Ovary (tissue), 3 donors: ENCODE measurements at regions not wholly inside any gene's neighbourhood (a gene's known extent, or its start where the extent isn't known, plus 50 kb on each side); places are given as distances from the start of the nearest gene placed in this dataset.

ENCODE experiments used
- EP300 ChIP-seq: sonication (generic); formaldehyde crosslinking; IDR thresholded peaks from one replicate; pipeline ENCODE4 v1.6.1; 2017; ENCODE audit warnings: antibody characterized with exemption
- POLR2A ChIP-seq: fragments of 450-650 bp; IDR thresholded peaks from one replicate; pipeline ENCODE4 v1.6.1; 2017; ENCODE audit warnings: antibody characterized with exemption, mild to moderate bottlenecking, moderate library complexity
- TF ChIP-seq, protein P1 (sequence below), 3 donors: fragments of 450-650 bp in 2 of 3; fragments of 200-600 bp in 1 of 3; IDR thresholded peaks; one replicate each; pipeline versions ENCODE4 v1.5.1 to v1.8.0; 2016 to 2022; ENCODE audit warnings: antibody characterized with exemption in 3 of 3, mild to moderate bottlenecking in 1 of 3
- donor health status: DM: no; HTN: no; CAD: no.

DNA sequence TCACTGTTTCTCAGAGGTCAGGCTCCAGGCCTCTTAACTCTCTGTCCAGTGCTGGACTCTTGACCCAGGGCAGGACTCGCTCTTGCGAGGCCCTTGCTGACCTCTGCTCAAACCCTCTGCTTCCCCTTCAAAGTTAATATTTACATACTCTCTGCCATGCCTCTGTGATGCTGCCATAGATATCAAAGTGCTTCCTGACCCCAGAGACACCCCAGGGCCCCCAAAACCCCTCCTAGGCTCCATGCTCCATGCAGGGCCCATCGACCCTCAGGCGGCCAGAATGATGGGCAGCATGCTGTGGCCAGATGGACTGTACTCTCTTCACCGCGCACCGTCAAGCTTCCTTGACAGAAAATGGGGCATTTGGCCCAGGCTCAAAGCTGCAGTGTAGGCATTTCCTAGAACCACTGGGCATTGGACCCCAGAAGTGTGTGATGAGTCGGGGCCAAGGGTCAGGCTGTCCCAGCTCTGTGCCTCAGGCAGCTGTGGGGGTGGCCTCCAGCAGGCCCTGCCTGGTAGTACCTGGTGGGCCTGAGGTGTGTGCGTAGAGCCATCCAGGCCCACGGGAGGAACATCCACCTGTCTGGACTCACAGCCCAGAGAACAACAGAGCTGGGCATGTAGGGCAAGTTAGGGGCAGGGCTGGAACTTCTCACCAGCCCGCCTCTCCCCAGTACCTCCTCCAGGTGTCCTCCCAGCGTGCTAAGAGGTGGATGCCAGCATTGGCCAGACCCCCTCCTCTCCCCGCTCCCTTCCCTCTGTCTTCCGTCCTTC, 142.8 kb downstream of the VEGFA start:
- TF ChIP-seq, protein P1, sequence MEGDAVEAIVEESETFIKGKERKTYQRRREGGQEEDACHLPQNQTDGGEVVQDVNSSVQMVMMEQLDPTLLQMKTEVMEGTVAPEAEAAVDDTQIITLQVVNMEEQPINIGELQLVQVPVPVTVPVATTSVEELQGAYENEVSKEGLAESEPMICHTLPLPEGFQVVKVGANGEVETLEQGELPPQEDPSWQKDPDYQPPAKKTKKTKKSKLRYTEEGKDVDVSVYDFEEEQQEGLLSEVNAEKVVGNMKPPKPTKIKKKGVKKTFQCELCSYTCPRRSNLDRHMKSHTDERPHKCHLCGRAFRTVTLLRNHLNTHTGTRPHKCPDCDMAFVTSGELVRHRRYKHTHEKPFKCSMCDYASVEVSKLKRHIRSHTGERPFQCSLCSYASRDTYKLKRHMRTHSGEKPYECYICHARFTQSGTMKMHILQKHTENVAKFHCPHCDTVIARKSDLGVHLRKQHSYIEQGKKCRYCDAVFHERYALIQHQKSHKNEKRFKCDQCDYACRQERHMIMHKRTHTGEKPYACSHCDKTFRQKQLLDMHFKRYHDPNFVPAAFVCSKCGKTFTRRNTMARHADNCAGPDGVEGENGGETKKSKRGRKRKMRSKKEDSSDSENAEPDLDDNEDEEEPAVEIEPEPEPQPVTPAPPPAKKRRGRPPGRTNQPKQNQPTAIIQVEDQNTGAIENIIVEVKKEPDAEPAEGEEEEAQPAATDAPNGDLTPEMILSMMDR (IDR thresholded peaks at IDR 0.05) = no peak
- no peak for TF ChIP-seq POLR2A
- no peak for TF ChIP-seq EP300
